Fibroblast of lung (primary cell): ENCODE measurements at regions not wholly inside any gene's neighbourhood (a gene's known extent, or its start where the extent isn't known, plus 50 kb on each side); places are given as distances from the start of the nearest gene placed in this dataset.

Experiments used
- DNase-seq, 2 donors: peaks; one replicate each; pipeline versions ENCODE4 v3.0.0 to v3.0.0-alpha.2; 2010; ENCODE audit warnings: low read depth in 2 of 2
- H2AFZ ChIP-seq: 2 replicates; pipeline ENCODE4 v1.5.1; 2012; ENCODE audit warnings: low read length, control low read depth, inconsistent platforms
- H3K27ac ChIP-seq: 2 replicates; pipeline ENCODE4 v1.5.1; 2011; ENCODE audit warnings: low read length, control low read depth; ENCODE audit not compliant: insufficient read depth
- H3K27me3 ChIP-seq: 2 replicates; pipeline ENCODE4 v1.5.1; 2011; ENCODE audit warnings: mild to moderate bottlenecking, low read length; ENCODE audit not compliant: control insufficient read depth, insufficient read depth
- H3K36me3 ChIP-seq: 2 replicates; pipeline ENCODE4 v1.5.1; 2011; ENCODE audit warnings: low read length; ENCODE audit not compliant: control insufficient read depth, insufficient read depth
- H3K4me1 ChIP-seq: 2 replicates; pipeline ENCODE4 v1.5.1; 2011; ENCODE audit warnings: low read length; ENCODE audit not compliant: control insufficient read depth, insufficient read depth; ENCODE audit errors: extremely low read depth
- H3K4me2 ChIP-seq: 2 replicates; pipeline ENCODE4 v1.5.1; 2011; ENCODE audit warnings: low read length, control low read depth; ENCODE audit not compliant: insufficient read depth; ENCODE audit errors: extremely low read depth
- H3K4me3 ChIP-seq, 4 experiments: fragments of 200-600 bp in 1 of 4; sonication (generic) in 1 of 4; replicated peaks in 1 of 4; 2 replicates each; pipeline ENCODE4 v1.5.1; 2011 to 2016; ENCODE audit warnings: low read length in 4 of 4, low read depth in 3 of 4, mild to moderate bottlenecking in 3 of 4, control low read depth in 2 of 4, inconsistent platforms in 1 of 4, mixed read lengths in 1 of 4; ENCODE audit not compliant: insufficient read depth in 1 of 4; ENCODE audit errors: control extremely low read depth in 1 of 4
- H3K79me2 ChIP-seq: 2 replicates; pipeline ENCODE4 v1.5.1; 2012; ENCODE audit warnings: mild to moderate bottlenecking, low read length, inconsistent platforms; ENCODE audit not compliant: control insufficient read depth, insufficient read depth
- H3K9ac ChIP-seq: 2 replicates; pipeline ENCODE4 v1.5.1; 2011; ENCODE audit warnings: mild to moderate bottlenecking, low read length, control low read depth; ENCODE audit not compliant: insufficient read depth
- H3K9me3 ChIP-seq: 2 replicates; pipeline ENCODE4 v1.5.1; 2012; ENCODE audit warnings: low read depth, low read length; ENCODE audit not compliant: control insufficient read depth, insufficient read depth
- H4K20me1 ChIP-seq: 2 replicates; pipeline ENCODE4 v1.5.1; 2011; ENCODE audit warnings: low read length; ENCODE audit not compliant: control insufficient read depth, insufficient read depth; ENCODE audit errors: extremely low read depth
- EZH2 ChIP-seq: IDR thresholded peaks from 2 replicates; pipeline ENCODE4 v1.5.1; 2012; ENCODE audit warnings: low read length, control low read depth, mild to moderate bottlenecking; ENCODE audit errors: missing control alignments
- TF ChIP-seq, protein P1 (sequence below), 2 donors: IDR thresholded peaks in 1 of 2; conservative IDR thresholded peaks in 1 of 2; 1 replicate in 1 of 2; 2 replicates in 1 of 2; pipeline ENCODE4 v1.5.1; 2011 to 2012; ENCODE audit warnings: low read length in 2 of 2, control low read depth in 1 of 2, inconsistent platforms in 1 of 2, low read depth in 1 of 2, mild to moderate bottlenecking in 1 of 2

DNA sequence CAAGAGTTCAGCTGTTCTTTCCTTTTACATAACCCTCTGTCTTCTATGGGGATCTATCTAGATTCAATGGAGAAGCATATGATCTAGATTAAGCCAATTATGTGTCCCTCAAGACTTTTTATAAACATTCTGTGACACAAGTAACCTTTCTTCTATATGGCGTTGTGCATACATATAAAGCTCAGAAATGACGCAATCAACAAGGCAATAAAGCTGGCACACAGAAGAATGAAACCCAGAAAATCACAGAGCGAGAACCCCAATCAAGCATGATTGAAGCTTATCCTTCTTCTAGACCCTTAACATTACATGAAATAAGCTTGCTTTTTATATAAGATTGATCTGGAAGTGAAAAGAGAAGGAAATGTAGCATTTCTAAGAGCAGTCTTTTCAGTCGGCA is 178.9 kb downstream of the DMRTA1 start:
- no peak for DNase-seq
- no peak overlapping the region for H3K27ac ChIP-seq
- H3K27me3 ChIP-seq, result no peaks in the 10 kb centered on the region
- no peaks in the 10 kb centered on the region for H4K20me1 ChIP-seq
- H3K36me3 ChIP-seq, result no peaks in the 10 kb centered on the region
- TF ChIP-seq EZH2, result no peak
- TF ChIP-seq, protein P1, sequence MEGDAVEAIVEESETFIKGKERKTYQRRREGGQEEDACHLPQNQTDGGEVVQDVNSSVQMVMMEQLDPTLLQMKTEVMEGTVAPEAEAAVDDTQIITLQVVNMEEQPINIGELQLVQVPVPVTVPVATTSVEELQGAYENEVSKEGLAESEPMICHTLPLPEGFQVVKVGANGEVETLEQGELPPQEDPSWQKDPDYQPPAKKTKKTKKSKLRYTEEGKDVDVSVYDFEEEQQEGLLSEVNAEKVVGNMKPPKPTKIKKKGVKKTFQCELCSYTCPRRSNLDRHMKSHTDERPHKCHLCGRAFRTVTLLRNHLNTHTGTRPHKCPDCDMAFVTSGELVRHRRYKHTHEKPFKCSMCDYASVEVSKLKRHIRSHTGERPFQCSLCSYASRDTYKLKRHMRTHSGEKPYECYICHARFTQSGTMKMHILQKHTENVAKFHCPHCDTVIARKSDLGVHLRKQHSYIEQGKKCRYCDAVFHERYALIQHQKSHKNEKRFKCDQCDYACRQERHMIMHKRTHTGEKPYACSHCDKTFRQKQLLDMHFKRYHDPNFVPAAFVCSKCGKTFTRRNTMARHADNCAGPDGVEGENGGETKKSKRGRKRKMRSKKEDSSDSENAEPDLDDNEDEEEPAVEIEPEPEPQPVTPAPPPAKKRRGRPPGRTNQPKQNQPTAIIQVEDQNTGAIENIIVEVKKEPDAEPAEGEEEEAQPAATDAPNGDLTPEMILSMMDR (conservative IDR thresholded peaks at IDR 0.05 in 1 of 2, IDR thresholded peaks at IDR 0.05 in 1 of 2; ENCODE audit: low read depth in 1 of 2, low read length in 2 of 2), result no peak
- H3K4me3 ChIP-seq, result no peak overlapping the region
- no peak overlapping the region for H3K9ac ChIP-seq
- H3K4me1 ChIP-seq, result no peaks in the 10 kb centered on the region
- H2AFZ ChIP-seq, result no peak overlapping the region
- H3K79me2 ChIP-seq, result no peaks in the 10 kb centered on the region
- no peak overlapping the region for H3K4me2 ChIP-seq
- no peaks in the 10 kb centered on the region for H3K9me3 ChIP-seq

DNA sequence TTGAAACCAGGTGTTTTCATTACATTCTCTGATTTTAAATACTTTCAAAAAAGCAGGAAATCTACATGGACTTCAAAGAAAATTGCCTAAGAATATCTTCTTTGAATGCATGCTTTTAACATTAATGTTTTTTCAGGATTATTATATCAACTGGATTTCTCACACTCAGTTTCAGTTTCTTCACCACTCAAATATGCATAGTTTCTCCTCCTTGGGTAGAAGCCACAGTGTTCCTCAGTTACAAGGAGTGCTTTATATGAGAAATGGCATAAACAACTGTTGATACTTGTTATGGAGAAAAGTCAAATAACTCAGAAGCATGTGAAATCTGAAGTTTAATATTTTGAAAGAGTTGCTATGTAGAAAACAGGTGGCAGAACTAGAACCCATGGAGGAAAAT is 196.9 kb downstream of the DMRTA1 start:
- no peak overlapping the region for H3K9ac ChIP-seq
- H3K36me3 ChIP-seq, result no peaks in the 10 kb centered on the region
- H3K4me2 ChIP-seq, result no peak overlapping the region
- H4K20me1 ChIP-seq, result no peaks in the 10 kb centered on the region
- H3K4me3 ChIP-seq, result no peak overlapping the region
- no peaks in the 10 kb centered on the region for H3K4me1 ChIP-seq
- no peak overlapping the region for H3K27ac ChIP-seq
- H3K9me3 ChIP-seq, result no peaks in the 10 kb centered on the region
- no peak overlapping the region for H2AFZ ChIP-seq
- H3K27me3 ChIP-seq, result no peaks in the 10 kb centered on the region
- DNase-seq, result peak; percentile 12 to 28
- TF ChIP-seq, protein P1 (conservative IDR thresholded peaks at IDR 0.05 in 1 of 2, IDR thresholded peaks at IDR 0.05 in 1 of 2; ENCODE audit: low read depth in 1 of 2, low read length in 2 of 2), result no peak
- TF ChIP-seq EZH2, result no peak
- no peaks in the 10 kb centered on the region for H3K79me2 ChIP-seq

DNA sequence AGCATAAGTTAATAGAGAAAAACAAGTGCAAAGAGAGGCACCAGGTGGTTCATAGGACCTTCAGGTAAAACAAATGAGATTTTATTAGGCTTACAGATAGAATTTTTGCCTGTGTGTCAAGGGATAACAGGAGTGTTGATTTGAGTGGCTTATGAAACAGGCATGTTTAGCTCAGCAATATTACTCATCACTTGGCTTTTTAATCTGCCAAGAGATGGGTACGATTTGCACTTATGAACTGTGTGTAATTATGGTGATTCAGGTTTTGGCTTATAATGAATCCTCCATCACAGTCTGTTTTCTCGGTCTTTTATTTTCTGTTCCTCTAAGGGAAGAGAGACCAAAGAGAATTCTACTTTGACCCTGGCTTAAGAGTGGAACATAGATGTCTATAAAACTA is 199.3 kb downstream of the DMRTA1 start:
- no peaks in the 10 kb centered on the region for H3K27me3 ChIP-seq
- H3K79me2 ChIP-seq, result no peaks in the 10 kb centered on the region
- no peak overlapping the region for H3K27ac ChIP-seq
- no peaks in the 10 kb centered on the region for H3K4me1 ChIP-seq
- peak; percentile 50 to 58 for DNase-seq
- H3K9me3 ChIP-seq, result no peaks in the 10 kb centered on the region
- H3K4me2 ChIP-seq, result peak overlapping the region; percentile 30
- H2AFZ ChIP-seq, result no peak overlapping the region
- no peak overlapping the region for H3K9ac ChIP-seq
- H4K20me1 ChIP-seq, result no peaks in the 10 kb centered on the region
- TF ChIP-seq, protein P1 (conservative IDR thresholded peaks at IDR 0.05 in 1 of 2, IDR thresholded peaks at IDR 0.05 in 1 of 2; ENCODE audit: low read depth in 1 of 2, low read length in 2 of 2), result no peak
- TF ChIP-seq EZH2, result no peak
- no peaks in the 10 kb centered on the region for H3K36me3 ChIP-seq
- peak overlapping the region in 1 of 4 experiments; percentile 35 for H3K4me3 ChIP-seq
